ENCODE measurements at regions not wholly inside any gene's neighbourhood (a gene's known extent, or its start where the extent isn't known, plus 50 kb on each side); places are given as distances from the start of the nearest gene placed in this dataset.

GRCh38 chr1:213821175-213821942 lies 166.4 kb upstream of the PROX1 start:
- no peak for DNase-seq

DNA sequence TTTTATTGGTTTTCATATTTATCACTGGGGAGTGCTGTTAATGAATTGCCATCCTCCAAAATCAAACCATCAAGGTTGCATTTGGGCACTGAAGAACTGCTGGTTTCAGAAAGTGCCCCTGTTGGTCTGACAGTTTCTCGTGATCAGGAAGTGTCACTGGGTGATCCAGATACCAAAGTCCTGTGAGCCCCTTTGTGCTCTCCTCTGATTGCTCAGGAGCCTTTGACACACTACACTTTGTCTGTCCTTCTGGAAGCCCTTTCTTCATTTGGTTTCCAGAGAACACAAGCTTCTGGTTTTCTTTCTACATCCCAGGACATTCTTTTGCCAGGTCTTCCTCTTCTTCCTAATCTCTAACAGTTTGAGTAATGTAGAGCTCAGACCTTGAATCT lies 165.8 kb upstream of the PROX1 start:
- DNase-seq: no peak

DNA sequence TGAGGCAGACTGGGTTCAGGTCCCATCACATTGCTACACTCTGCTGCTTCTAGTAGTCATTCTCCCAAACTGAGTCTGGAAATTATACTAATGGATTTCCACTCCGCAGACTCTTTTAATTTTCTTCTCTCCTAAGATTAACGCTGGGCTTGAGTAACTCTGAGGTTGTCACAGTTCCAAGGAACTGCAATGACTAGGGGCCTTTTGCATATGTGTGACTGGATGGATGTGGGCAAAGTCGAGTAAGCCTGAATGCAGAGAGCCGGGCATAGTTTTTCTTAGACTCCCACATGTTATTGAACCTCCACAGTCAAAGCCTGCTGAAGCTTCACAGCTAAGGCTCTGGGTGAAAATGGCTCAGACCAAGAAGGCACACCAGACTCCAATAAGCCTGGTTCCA lies 160.9 kb upstream of the PROX1 start:
- DNase-seq: no peak

GRCh38 chr1:213828867-213829266 lies 158.9 kb upstream of the PROX1 start:
- peak; percentile 50 for DNase-seq

DNA sequence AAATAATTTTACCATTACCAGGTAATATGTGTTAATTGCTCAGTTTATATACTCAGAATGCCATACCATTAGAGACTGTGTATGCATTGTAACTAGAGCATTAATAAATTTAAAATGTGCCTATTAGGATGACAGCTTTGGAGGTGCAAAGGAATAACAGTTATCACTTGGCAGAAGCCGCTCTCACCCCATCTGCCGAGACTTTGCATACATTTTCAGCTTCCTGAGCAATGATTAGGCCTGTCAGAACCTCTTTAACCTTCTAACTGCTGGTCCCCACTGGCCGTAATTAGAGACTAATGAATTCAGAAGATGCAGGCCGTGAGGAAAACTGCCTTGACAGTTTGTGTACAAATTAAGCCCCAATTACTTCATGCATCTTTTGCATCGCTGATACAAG lies 158.0 kb upstream of the PROX1 start:
- peak; percentile 42 for DNase-seq

DNA sequence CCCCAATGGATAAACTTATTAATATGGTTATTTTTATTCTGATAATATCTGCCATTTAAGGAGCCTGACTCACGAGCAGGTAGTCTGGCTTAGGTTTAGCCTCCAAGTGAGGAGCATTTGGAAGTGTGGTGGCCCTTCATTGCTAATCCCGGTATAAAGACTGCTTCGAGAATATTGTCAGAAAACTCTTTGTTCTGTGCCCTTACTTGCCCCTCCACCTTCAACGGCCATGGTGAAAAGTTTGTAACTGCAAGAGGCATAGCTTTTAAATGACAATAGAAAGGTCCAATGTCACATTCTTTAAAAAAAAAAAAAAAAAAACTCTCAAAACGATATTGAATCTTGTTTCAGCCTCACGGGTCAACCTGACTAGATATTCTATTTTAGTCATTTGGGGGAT lies 157.4 kb upstream of the PROX1 start:
- DNase-seq: no peak

GRCh38 chr1:213840575-213840974 lies 147.2 kb upstream of the PROX1 start:
- no peak for DNase-seq

GRCh38 chr1:213844632-213845031 lies 143.1 kb upstream of the PROX1 start:
- no peak for DNase-seq

- DNase-seq: no peak
Measured at GRCh38 chr1:213852107-213852506, 135.7 kb upstream of the PROX1 start.

- DNase-seq: no peak
Measured at GRCh38 chr1:213858581-213858980, 129.2 kb upstream of the PROX1 start.

GRCh38 chr1:213861841-213862240 lies 125.9 kb upstream of the PROX1 start:
- DNase-seq: no peak

DNA sequence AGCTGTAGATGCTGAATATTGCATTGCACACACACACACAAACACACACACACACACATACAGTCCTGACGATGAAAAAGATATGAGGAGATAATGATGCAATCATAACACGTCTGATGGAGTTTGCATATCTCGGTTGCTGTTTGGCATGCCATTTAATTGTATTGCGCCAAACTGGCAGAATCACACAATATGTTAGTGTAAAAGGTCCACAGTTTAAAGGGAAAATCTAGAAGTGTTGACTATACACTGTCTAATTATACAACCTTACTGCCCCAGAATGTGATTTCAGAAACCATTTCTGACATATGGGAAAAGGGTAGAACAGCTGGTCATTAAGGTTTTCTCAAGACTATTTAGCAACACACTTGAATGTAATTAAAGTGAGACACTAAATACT lies 123.7 kb upstream of the PROX1 start:
- peak; percentile 58 for DNase-seq

GRCh38 chr1:213868482-213868881 lies 119.3 kb upstream of the PROX1 start:
- no peak for DNase-seq

DNA sequence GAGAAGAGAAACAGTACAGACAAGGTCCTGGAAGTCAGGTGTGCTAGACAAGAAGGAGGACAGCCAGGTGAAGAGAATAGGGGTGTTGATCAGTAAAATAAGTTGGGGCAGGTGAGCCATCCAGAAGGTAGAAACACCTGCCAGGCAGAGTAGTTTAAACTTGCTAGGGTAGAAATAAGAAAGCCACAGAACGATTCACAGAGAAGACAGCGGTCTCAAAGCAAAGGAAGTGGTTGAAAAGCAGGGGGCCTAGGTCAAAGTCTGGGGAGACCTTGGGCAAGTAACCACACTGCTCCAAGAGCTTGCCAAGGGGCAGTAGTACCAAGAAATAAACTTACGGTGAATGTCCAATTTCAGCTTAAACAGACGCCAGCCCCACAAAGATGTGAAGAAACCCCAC lies 116.6 kb upstream of the PROX1 start:
- DNase-seq: no peak

DNA sequence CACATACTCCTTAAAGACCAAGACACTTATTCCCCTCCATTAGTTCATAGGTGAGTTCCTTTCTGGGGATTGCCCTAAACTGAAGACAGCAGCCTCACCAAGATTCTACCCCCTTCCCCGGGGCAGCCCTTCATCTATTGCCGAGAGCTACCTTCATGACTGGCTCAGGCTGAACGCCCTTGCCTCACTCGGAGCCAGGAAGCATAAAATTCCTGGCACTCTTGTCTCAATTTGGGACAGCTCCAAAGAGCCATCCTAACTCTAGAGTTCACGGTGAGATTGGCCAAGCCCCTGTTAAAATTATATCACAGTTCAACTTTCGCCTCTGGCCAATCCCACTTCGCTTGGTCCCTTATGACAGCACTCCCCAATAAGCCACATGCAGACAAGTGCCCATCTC lies 113.0 kb upstream of the PROX1 start:
- DNase-seq: no peak

DNA sequence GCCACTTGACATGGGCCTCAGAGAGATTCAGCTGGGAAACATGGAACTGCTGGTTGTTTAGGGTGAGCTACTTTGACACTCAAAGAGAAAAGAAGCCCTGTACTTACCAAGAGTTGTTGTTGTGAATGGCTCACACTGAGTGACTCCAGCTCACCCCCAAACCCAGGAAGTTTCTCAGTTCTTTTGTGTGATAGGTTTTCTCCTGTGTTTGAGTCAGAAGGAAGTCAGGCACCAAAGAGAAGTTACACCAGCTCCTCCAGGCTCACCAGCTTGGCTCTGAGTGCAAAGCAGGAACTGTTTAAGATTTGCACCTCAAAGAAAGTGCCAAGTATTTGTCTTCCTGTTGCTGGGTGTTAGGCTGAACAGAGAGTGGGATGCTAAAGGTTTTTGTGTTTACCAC lies 111.2 kb upstream of the PROX1 start:
- DNase-seq: no peak

- DNase-seq: no peak
Measured at GRCh38 chr1:213883618-213884017, 104.2 kb upstream of the PROX1 start.

DNA sequence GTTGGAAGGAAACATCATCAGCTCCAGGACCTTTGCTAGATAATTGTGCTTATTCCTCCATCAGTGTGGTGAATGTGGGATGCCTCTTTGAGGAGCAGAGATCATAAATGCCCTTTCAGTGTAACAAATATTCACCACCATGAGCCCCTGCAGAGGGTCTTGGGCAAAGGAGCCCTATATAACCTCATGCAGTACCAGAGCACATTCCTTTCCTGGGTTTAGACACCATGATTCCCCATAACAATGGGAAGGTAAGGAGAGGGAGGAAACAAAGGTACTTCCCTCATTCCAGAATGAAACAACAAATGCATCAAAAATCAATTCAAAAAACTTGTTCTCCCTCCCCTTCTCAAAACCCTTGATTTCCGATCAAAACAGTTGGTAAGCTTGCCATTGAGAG lies 103.4 kb upstream of the PROX1 start:
- no peak for DNase-seq

DNA sequence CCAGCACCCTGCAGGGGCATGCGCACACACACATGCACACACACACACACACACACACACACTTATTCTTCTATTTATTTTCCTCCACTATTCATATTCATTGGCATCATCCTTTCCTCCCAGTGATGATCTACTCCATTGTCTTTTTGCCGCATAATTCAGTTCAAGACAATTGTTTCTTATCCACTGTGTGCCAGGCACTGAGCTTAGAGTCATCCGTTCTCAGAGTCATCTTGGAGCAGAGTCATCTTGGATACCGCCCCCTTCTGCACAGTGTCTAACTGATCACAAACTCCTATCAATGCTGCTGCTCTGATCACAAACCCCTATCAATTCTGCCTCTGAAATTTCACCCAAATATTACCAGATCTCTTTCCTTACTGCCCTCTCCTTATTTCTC lies 102.8 kb upstream of the PROX1 start:
- DNase-seq: no peak

DNA sequence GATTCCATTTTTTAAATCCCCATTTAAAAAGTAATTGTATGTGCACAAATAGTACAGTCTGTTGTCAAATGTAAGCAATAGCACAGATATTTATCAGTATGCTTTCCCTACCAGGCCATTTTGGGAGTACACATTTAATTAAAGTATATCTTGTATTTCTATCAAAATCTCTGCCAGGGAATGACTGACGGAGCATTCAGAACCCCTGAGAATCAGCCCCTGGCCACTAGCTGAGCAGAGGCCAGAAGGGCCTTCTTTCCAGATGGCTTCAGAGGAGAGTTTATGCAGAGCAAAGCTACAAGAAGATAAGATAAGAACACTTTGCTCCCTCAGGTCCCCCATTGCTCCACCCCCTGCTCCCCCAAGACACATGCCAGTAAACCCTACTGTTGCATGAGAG lies 99.9 kb upstream of the PROX1 start:
- no peak for DNase-seq

DNA sequence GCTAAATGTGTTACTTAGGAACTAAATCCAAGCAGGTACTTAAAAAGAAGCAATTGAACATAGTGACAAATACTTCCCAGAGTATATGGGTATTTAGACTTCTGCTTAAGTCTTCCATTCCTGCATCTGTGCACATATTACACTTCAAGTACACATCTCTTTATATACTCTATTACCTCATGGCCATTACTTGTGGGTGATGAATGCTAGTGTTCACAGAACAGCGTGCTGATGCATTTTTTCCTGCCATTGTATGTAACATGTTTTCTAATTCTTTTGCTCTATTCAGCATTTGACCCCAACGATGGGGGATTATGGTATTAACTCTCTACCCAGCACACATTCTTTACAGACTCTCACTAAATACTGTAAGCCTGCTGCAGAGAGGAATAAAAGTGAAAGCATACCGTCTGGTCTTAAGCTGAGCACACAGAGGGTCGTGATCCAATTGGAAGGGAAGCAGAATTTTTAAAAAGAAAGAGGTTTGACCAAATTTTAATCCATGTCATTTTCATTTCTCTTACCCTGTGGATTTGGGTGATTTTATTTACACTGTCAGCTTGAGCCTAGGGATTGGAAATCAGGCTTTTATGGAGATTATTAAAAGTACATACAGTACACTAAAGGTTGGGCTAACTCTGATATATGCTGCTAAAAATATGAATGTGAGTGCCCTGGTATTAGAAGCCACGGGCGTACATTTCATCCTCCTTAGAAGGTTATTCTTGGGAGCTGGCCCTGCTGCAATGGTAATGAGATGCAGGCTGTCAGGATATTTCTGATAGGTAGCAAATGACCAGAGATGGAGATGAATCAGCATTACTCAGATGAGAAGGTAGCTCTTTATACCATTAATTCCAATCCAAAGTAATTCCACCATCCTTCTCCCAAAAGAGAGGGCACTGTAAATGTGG lies 95.5 kb upstream of the PROX1 start:
- no peak for DNase-seq

DNA sequence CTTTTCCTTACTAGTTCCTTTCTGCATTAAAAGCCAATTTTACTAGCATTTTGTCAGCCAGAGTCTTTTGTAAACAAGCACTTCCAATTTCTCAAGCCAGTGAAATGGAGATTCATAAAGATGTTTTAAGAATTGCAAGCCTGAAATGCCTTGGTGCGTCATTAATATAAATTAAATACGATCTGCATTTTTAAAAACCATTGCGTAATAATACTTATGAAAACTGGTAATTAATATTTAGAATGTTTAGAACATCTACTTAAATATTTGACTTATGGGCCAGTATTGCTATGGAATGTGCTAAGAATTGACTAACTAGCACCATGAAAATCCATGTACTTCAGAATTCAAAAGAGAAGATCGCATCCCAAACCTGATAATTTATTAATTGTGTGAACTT lies 89.1 kb upstream of the PROX1 start:
- DNase-seq: no peak

- DNase-seq: no peak
Measured at GRCh38 chr1:213899413-213899812, 88.4 kb upstream of the PROX1 start.

GRCh38 chr1:213905344-213905743 lies 82.4 kb upstream of the PROX1 start:
- DNase-seq: no peak
